ENCODE measurements at regions not wholly inside any gene's neighbourhood (a gene's known extent, or its start where the extent isn't known, plus 50 kb on each side); places are given as distances from the start of the nearest gene placed in this dataset.

- TF ChIP-seq REST (IDR thresholded peaks at IDR 0.05; ENCODE audit: borderline replicate concordance) (peak; percentile 47; the same call in 1 of the 2 replicates), REST (CRISPR knock-in tag; IDR thresholded peaks at IDR 0.05; ENCODE audit: low read depth) (no peak), BRD9 (IDR thresholded peaks at IDR 0.05; ENCODE audit: low read depth, partially characterized antibody) (peak; percentile 67), ZNF41 (CRISPR knock-in tag; conservative IDR thresholded peaks at IDR 0.05) (no peak), NCOA4 (IDR thresholded peaks at IDR 0.05; ENCODE audit: partially characterized antibody) (peak; percentile 59), SMARCC2 (IDR thresholded peaks at IDR 0.05; ENCODE audit: low read depth) (peak; percentile 97), ZNF318 (IDR thresholded peaks at IDR 0.05; ENCODE audit: borderline replicate concordance in 1 of 2, low read depth in 1 of 2) (peak in 1 of 2 experiments; percentile 93; a peak in 1 of 4 replicates), CREM (IDR thresholded peaks at IDR 0.05; ENCODE audit: low read depth) (peak; percentile 47; the same call in 1 of the 2 replicates), FIP1L1 (IDR thresholded peaks at IDR 0.05; ENCODE audit: low read depth, low read length, poor library complexity, severe bottlenecking) (no peak), ZNF23 (CRISPR knock-in tag; IDR thresholded peaks at IDR 0.05) (no peak), ZNF239 (CRISPR knock-in tag; IDR thresholded peaks at IDR 0.05) (peak; percentile 41), MTF1 (CRISPR knock-in tag; IDR thresholded peaks at IDR 0.05; ENCODE audit: borderline replicate concordance) (no peak), TRIM24 (IDR thresholded peaks at IDR 0.05) (peak; percentile 95 to 97), ZNF75A (CRISPR knock-in tag; IDR thresholded peaks at IDR 0.05) (no peak)
These were observed 192.5 kb upstream of the MAN1A1 start (continued) for GRCh38 chr6:119542037-119542436.
